Neural cell (in vitro differentiated cells): ENCODE measurements at regions not wholly inside any gene's neighbourhood (a gene's known extent, or its start where the extent isn't known, plus 50 kb on each side); places are given as distances from the start of the nearest gene placed in this dataset.

ENCODE experiments used
- EP300 ChIP-seq: fragments of 450-650 bp; conservative IDR thresholded peaks from 2 replicates; pipeline ENCODE4 v1.6.1; 2014; ENCODE audit warnings: antibody characterized with exemption, mild to moderate bottlenecking, moderate library complexity; ENCODE audit not compliant: poor library complexity, severe bottlenecking
- EZH2 ChIP-seq: fragments of 200-600, 300-800 bp; shearing (Covaris generic), sonication (generic); IDR thresholded peaks from 2 replicates; pipeline ENCODE4 v1.6.1; 2014; ENCODE audit warnings: antibody characterized with exemption, low read length, borderline replicate concordance, mild to moderate bottlenecking; ENCODE audit not compliant: insufficient read depth, poor library complexity, severe bottlenecking
- POLR2AphosphoS5 ChIP-seq: IDR thresholded peaks from 2 replicates; pipeline ENCODE4 v1.6.1; 2012
- RAD21 ChIP-seq: fragments of 450-650 bp; conservative IDR thresholded peaks from 2 replicates; pipeline ENCODE4 v1.6.1; 2014; ENCODE audit warnings: antibody characterized with exemption, mild to moderate bottlenecking, moderate library complexity
- TF ChIP-seq, protein P1 (sequence below): fragments of 450-650 bp; IDR thresholded peaks from 2 replicates; pipeline ENCODE4 v1.5.1; 2014; ENCODE audit warnings: antibody characterized with exemption, mild to moderate bottlenecking, moderate library complexity; ENCODE audit not compliant: poor library complexity, severe bottlenecking

DNA sequence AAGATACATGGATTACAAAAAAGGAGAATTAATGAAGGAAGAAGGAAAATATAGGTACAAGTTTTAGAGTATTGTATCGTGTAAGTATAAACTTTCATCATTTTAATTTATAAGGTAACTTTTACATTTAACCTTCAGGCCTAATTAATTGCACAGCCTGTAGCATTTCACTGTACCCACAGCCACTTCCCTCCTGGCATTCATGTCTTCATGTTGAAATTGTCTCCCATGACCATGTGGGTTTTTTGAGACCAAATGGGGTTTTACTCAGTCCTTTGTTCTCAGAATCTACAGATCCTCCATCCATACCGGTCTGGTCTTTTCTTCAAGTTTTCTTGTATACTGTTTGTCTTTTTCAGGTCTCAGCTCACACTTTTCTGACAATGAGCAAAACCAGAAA, 194.3 kb upstream of the CLNK start:
- TF ChIP-seq EZH2, result no peak
- TF ChIP-seq RAD21, result no peak
- TF ChIP-seq, protein P1, sequence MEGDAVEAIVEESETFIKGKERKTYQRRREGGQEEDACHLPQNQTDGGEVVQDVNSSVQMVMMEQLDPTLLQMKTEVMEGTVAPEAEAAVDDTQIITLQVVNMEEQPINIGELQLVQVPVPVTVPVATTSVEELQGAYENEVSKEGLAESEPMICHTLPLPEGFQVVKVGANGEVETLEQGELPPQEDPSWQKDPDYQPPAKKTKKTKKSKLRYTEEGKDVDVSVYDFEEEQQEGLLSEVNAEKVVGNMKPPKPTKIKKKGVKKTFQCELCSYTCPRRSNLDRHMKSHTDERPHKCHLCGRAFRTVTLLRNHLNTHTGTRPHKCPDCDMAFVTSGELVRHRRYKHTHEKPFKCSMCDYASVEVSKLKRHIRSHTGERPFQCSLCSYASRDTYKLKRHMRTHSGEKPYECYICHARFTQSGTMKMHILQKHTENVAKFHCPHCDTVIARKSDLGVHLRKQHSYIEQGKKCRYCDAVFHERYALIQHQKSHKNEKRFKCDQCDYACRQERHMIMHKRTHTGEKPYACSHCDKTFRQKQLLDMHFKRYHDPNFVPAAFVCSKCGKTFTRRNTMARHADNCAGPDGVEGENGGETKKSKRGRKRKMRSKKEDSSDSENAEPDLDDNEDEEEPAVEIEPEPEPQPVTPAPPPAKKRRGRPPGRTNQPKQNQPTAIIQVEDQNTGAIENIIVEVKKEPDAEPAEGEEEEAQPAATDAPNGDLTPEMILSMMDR, result no peak
- TF ChIP-seq EP300, result no peak
- no peak for TF ChIP-seq POLR2AphosphoS5
